ENCODE measurements at regions not wholly inside any gene's neighbourhood (a gene's known extent, or its start where the extent isn't known, plus 50 kb on each side); places are given as distances from the start of the nearest gene placed in this dataset.

DNA sequence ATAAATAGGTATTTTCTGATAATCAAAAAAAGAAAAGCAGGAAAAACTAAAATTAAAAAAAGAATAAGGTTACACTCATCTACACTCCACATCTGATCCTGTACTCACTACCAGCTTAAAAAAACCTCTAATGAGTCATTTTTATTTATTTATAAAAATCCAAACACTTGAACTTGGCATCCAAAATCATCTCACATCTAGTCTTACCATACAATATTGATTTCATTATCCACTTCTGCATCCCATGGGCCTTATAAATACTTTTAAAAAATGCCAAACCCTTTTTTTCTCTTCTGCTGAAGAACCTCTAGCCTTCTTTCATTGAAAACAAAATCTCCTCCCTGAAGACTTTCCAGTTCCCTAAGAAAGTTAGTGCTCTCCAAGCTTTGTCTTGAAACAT is 109.7 kb downstream of the TMTC3 start:
- DNase-seq (ENCODE audit: low spot score) = no peak

GRCh38 chr12:88253371-88253978 is 111.4 kb downstream of the TMTC3 start:
- DNase-seq (ENCODE audit: low spot score) = no peak

- no peak for DNase-seq (ENCODE audit: low spot score)
Measured at GRCh38 chr12:88255224-88255623, 113.1 kb downstream of the TMTC3 start.

DNA sequence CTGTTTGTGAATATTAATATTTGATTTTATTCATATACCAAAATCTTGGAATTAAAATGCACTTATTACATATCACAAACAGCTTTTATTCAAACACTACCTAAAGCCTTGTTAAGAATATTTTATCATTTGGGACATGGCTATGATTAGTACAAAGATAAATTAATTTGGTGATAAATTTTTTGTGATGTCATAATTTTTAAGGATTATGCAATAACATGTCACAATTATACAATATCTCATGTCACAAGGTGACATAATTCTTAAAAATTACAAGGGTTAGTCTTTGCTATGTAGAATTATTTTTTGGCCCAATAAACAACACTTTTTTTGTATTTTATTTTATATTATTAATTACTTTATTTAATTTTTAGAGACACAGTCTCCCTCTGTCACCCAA is 113.7 kb downstream of the TMTC3 start:
- DNase-seq (ENCODE audit: low spot score) = no peak

- no peak for DNase-seq (ENCODE audit: low spot score)
Measured at GRCh38 chr12:88258396-88258795, 116.3 kb downstream of the TMTC3 start.

DNA sequence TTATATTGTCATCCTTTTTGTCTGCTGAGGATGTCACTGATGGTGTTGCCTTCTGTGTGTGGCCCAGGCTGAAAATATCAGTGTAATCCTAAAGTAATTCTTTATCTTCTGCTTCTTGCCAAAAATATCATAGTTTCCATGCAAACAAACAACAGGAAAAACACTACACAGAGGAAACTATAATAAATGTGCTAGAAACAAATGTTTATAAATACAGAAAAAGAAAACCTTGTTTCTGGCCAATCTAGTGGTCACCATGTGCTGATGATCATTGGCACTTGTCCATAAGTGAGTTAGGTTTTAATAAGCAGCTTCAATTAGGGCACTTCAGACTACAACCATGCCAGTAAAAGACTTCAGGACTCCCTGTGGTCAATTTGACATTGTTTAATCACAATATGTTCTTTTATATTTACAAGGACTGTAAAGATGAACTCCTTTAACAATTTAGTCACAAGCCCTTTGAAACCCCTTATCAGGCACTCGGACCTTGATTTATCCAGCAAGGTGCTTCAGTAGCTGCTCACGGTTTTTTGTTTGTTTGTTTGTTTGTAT is 124.8 kb downstream of the TMTC3 start:
- no peak for DNase-seq (ENCODE audit: low spot score)

GRCh38 chr12:88267630-88268029 is 125.5 kb downstream of the TMTC3 start:
- DNase-seq (ENCODE audit: low spot score) = no peak

DNA sequence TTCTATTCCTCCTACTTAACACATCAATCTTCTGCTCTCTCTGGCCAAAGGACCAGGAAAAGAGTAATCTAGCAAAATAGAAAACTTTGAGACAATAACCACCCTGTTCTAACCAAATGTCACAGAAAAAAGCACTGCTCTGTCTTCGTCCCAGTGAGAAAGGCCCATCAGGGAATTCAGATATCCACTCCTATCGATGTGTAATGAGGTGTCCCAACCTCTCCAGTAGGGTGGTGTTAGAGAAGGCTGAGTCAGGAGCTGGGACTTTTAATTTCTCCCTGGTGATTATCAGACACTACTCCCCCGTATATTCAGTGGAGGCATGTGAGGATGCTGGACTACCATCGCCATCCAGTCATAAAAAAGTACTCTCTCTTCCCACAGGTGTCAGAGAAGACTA is 130.3 kb downstream of the TMTC3 start:
- no peak for DNase-seq (ENCODE audit: low spot score)

GRCh38 chr12:88273450-88273849 is 131.3 kb downstream of the TMTC3 start:
- DNase-seq (ENCODE audit: low spot score) = no peak

DNA sequence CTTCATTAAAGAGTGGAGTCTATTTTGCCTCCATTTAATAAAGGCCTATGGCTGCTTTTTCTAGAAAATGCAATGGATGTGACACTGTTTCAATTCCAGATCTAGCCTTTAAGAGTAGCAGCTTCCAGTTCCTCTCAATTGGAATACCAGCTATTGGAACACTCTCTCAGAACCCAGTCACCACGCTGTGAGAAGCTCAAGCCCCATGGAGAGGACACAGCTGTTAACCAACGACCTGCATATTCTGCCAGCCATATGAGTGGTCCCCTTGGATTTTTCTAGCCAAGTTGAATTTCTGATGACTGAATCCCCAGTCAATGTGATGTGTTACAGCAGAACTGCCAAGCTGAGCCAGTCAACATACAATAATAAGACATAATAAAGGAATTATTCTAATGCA is 131.8 kb downstream of the TMTC3 start:
- no peak for DNase-seq (ENCODE audit: low spot score)

DNA sequence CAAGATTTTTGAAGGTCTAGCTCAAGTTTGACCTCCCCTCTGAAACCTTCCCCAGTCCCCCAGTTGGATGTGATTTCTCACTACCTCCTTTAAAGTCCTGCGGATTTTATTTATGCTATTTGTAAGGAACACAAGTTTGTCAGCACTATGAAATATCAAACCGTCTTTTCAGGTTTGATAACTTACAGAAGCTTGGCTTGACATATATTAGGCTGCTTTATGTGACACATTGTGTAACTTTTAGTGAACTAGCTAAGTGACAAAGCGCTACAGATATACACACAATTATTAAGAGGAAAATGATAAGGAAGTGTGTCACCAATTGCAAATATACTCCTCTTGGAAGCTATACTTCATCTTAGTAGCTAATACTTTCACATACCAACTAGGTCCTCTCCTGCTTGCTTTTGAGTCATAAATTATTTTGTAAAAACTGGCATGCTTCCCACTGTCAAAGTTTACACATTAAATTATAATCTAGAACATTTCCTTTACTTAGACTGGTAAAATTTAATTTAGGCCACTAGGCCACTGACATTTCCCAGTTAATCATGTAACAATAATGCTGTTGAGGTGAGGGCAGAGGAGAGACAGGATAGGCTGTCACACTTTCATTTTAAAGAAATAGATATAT is 149.5 kb downstream of the TMTC3 start:
- DNase-seq (ENCODE audit: low spot score) = no peak

- no peak for DNase-seq (ENCODE audit: low spot score)
Measured at GRCh38 chr12:88298014-88298682, 156.0 kb downstream of the TMTC3 start.

DNA sequence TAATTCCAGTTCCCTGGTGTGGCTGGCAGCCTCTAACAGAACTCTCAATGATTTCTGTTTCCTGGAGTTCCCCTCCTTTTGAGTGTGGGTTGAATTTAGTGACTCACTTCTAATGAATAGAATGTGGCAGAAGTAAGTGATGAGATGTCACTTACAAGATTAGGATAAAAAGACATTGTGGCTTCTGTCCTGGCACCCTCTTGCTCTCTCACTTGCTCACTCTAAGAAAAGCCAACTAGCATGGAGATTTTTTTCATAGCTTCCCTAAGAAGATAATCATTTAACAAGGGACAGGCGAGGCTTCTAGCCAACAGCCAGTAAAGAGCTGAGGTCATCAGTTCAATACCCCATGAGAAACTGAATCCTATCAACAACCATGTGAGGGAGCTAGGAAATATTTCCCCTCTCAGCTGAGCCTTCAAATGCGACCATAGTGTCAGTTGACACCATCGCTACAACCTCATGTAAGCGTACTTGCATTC is 156.7 kb downstream of the TMTC3 start:
- DNase-seq (ENCODE audit: low spot score) = no peak

- DNase-seq (ENCODE audit: low spot score) = no peak
Measured at GRCh38 chr12:88299567-88300101, 157.5 kb downstream of the TMTC3 start.

DNA sequence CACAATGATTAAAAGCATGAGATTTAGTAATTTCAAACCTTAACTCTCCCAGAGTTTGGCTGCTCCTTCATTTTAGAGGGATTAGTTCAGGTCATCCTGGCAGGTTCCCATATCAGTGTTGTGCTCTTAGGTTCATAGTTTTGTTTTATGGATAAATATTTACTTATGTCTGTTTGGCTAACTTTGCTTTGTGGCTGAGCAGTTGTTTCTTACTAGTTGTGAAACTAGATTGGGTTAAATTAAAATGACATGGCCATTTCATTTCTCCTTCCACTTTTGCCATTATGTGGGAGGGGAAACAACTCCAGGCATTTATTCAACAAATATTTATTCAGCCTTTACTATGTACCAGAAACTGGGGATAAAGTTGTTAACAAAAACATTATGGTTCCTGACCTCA is 158.8 kb downstream of the TMTC3 start:
- DNase-seq (ENCODE audit: low spot score) = no peak

GRCh38 chr12:88303335-88303734 is 161.2 kb downstream of the TMTC3 start:
- DNase-seq (ENCODE audit: low spot score) = no peak

- no peak for DNase-seq (ENCODE audit: low spot score)
Measured at GRCh38 chr12:88305254-88305890, 163.3 kb downstream of the TMTC3 start.

GRCh38 chr12:88306471-88307069 is 164.5 kb downstream of the TMTC3 start:
- no peak for DNase-seq (ENCODE audit: low spot score)

- DNase-seq (ENCODE audit: low spot score) = no peak
Measured at GRCh38 chr12:88307961-88308360, 165.9 kb downstream of the TMTC3 start.

DNA sequence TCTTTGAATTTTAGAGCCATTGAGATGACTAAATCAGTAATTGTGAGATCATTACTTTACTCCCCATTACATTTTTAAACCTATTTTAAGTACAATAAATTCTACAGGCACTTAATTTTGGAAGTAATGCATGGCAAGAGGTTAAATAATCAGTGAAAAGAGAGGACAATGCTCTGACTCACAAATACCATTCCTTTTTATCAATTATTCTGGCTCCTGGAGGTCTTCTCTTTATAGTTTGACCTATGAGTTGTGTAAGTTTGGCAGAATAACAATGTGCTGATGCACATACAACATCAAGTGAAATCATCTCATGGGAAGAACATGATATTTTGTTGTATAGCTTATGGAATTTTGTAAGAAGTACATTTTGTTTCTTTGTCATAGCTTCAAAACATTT is 166.7 kb downstream of the TMTC3 start:
- DNase-seq (ENCODE audit: low spot score) = no peak

GRCh38 chr12:88309546-88309945 is 167.4 kb downstream of the TMTC3 start:
- no peak for DNase-seq (ENCODE audit: low spot score)

DNA sequence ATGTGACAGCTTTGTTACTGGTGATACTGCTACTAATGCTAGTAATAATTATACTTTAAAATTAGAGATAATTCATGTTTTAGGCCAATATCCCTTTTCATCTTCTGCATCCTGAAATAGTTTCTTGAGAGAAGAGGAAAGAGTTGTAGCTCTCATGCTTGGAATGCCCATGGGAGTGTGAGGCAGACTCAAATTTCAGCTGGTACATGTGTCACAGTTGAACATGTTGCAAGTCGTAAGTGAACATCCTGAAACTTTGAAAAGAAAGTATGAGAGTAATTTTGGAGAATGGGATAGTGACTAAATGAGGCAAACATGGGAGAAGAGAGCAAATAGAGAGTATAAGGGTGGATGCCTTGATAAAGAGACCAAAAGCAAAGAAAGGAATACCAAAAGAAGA is 168.0 kb downstream of the TMTC3 start:
- DNase-seq (ENCODE audit: low spot score) = no peak

All from cerebellar cortex (tissue), 1 donor.